ENCODE measurements at regions not wholly inside any gene's neighbourhood (a gene's known extent, or its start where the extent isn't known, plus 50 kb on each side); places are given as distances from the start of the nearest gene placed in this dataset.

DNA sequence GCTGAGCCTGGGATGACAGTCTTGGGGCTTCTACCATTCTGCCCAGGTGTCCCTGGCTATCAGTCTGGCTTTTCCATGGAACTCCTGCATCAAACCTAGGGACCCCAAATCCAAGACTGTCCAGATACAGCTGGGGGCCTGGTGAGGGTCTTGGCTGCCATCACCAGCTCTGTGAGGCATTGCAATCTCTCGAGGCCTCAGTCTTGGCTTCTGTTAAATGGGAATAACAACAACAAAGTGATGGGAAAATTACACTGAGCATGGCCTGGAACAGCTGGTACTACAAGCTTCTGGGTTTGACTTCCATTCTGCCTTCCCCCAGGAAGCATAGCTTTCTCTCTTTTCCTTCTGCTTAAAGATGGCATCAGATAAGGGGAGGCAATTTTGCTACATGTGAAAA is 50.0 kb upstream of the LCTL start:
- Histone ChIP-seq H2AFZ (ENCODE audit: low read depth, low read length) (no peak overlapping the region), H4K20me1 (ENCODE audit: insufficient read depth, low read length) (no peaks in the 10 kb centered on the region), H3K4me3 (ENCODE audit: low read length) (no peak overlapping the region), H3K4me1 (ENCODE audit: low read length) (peaks cover 17% of the 10 kb centered on the region; the same call in 1 of the 2 replicates), H3K27ac (ENCODE audit: low read length) (no peak overlapping the region), H3K9ac (ENCODE audit: low read length) (no peak overlapping the region), H3K4me2 (ENCODE audit: low read length) (no peak overlapping the region), H3K9me3 (ENCODE audit: insufficient read depth, low read length) (no peaks in the 10 kb centered on the region), H3K36me3 (replicated peaks; ENCODE audit: low read depth, low read length) (no peaks in the 10 kb centered on the region), H3K79me2 (ENCODE audit: low read length) (no peaks in the 10 kb centered on the region), H3K27me3 (ENCODE audit: low read depth, low read length) (no peaks in the 10 kb centered on the region)
- no peak for TF ChIP-seq EZH2phosphoT487 (IDR thresholded peaks at IDR 0.05; ENCODE audit: low read depth)
- TF ChIP-seq, protein P1, sequence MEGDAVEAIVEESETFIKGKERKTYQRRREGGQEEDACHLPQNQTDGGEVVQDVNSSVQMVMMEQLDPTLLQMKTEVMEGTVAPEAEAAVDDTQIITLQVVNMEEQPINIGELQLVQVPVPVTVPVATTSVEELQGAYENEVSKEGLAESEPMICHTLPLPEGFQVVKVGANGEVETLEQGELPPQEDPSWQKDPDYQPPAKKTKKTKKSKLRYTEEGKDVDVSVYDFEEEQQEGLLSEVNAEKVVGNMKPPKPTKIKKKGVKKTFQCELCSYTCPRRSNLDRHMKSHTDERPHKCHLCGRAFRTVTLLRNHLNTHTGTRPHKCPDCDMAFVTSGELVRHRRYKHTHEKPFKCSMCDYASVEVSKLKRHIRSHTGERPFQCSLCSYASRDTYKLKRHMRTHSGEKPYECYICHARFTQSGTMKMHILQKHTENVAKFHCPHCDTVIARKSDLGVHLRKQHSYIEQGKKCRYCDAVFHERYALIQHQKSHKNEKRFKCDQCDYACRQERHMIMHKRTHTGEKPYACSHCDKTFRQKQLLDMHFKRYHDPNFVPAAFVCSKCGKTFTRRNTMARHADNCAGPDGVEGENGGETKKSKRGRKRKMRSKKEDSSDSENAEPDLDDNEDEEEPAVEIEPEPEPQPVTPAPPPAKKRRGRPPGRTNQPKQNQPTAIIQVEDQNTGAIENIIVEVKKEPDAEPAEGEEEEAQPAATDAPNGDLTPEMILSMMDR (IDR thresholded peaks at IDR 0.05; ENCODE audit: low read depth, low read length), result no peak

DNA sequence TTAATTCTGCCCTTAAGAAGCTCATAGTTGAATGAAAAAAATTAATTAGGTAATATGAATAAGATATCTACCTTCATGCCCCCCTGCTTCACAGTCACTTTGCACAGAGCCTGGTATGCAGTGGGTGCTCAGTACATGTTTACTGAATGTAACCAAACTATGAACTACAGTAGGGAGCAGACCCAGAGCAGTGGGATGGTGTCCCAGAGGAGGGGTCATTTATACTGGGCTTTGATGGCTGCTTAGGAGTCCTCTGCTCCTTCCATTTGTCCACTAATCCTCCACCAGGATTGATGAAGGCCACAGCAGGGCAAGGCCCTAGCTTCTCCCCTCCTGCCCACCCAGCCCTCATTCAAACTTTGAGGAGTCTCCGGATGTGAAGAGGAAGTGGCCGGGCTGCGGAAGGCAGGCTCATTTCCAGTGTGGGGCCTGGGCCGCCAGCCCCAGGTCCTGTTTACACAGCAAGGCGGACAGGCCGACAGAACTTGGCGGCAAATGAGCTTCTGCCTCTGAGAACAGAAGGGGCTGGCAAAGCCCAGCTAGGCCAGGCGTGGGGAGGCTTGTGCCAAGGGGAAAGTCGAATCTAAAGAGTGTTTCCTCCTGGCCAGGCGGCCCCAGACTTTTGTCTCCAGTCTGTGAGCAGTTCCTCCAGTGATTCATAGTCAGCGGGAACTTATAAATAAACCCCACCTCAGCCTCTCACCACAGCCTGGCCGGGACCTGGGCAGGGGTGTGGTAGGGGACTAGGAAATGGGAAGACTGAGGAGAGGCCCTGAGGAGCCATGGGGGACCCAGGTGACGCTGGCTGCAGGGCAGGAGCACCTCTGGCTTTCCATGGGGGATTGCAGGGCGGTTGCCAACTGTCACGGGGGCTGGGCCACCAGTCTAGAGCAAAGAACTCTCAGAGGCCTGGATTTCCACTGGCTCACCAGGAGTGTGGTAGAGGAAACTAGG is 51.6 kb upstream of the LCTL start:
- Histone ChIP-seq H3K9me3 (ENCODE audit: insufficient read depth, low read length) (no peaks in the 10 kb centered on the region), H2AFZ (ENCODE audit: low read depth, low read length) (peak overlapping the region; percentile 52; the same call in 1 of the 2 replicates), H3K79me2 (ENCODE audit: low read length) (no peaks in the 10 kb centered on the region), H3K4me1 (ENCODE audit: low read length) (peaks cover 17% of the 10 kb centered on the region; the same call in 1 of the 2 replicates), H4K20me1 (ENCODE audit: insufficient read depth, low read length) (no peaks in the 10 kb centered on the region), H3K9ac (ENCODE audit: low read length) (no peak overlapping the region), H3K27ac (ENCODE audit: low read length) (no peak overlapping the region), H3K27me3 (ENCODE audit: low read depth, low read length) (no peaks in the 10 kb centered on the region), H3K4me2 (ENCODE audit: low read length) (no peak overlapping the region), H3K36me3 (replicated peaks; ENCODE audit: low read depth, low read length) (no peaks in the 10 kb centered on the region), H3K4me3 (ENCODE audit: low read length) (no peak overlapping the region)
- TF ChIP-seq, protein P1 (IDR thresholded peaks at IDR 0.05; ENCODE audit: low read depth, low read length), result no peak
- no peak for TF ChIP-seq EZH2phosphoT487 (IDR thresholded peaks at IDR 0.05; ENCODE audit: low read depth)

DNA sequence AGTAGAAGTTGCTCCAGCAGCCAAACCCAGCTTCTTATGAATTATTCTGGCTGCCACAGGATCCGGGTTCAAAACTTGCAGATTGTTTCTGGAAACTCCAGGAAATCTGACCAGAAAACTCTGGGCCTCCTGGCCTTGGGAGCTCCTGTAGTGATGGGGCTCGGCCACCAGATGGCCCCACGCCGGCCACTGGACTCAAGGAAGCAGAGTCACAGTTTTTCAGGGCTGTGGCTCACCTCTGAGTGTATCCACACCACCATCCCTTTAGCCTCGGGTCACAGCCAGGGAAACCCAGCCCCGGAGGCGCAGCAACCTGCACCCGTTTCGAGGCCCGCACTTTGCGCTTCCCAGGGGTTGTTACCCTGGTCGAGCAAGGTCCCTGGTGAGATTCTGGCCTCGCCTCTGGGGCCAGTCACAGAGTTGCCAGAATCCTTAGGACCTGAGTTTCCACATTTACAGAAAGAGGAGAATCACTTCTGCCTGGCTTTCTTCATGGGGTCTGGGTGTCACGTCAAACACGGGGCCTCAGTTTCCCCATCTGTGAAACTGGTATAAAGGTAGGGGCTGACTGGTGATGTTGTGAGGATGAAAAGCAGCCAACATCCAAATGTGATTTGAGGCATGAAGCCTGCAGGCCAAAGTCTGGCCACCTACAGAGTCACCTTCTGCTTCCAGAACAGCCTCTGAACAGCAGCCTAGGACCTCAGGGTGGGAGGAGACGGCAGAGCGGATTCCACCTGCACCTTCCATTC is 53.5 kb upstream of the LCTL start:
- no peaks in the 10 kb centered on the region for H3K79me2 ChIP-seq (ENCODE audit: low read length)
- no peaks in the 10 kb centered on the region for H3K9me3 ChIP-seq (ENCODE audit: insufficient read depth, low read length)
- no peak overlapping the region for H3K4me2 ChIP-seq (ENCODE audit: low read length)
- peaks cover 17% of the 10 kb centered on the region; the same call in 1 of the 2 replicates for H3K4me1 ChIP-seq (ENCODE audit: low read length)
- peaks cover 6% of the 10 kb centered on the region for H3K27me3 ChIP-seq (ENCODE audit: low read depth, low read length)
- H3K4me3 ChIP-seq (ENCODE audit: low read length), result no peak overlapping the region
- no peaks in the 10 kb centered on the region for H3K36me3 ChIP-seq (replicated peaks; ENCODE audit: low read depth, low read length)
- no peak for TF ChIP-seq EZH2phosphoT487 (IDR thresholded peaks at IDR 0.05; ENCODE audit: low read depth)
- TF ChIP-seq, protein P1 (IDR thresholded peaks at IDR 0.05; ENCODE audit: low read depth, low read length), result peak; percentile 89
- no peak overlapping the region for H3K27ac ChIP-seq (ENCODE audit: low read length)
- 0 out of 2 replicates have a peak overlapping the region, but pooled peaks have one; percentile 36 for H2AFZ ChIP-seq (ENCODE audit: low read depth, low read length)
- H4K20me1 ChIP-seq (ENCODE audit: insufficient read depth, low read length), result no peaks in the 10 kb centered on the region
- no peak overlapping the region for H3K9ac ChIP-seq (ENCODE audit: low read length)

DNA sequence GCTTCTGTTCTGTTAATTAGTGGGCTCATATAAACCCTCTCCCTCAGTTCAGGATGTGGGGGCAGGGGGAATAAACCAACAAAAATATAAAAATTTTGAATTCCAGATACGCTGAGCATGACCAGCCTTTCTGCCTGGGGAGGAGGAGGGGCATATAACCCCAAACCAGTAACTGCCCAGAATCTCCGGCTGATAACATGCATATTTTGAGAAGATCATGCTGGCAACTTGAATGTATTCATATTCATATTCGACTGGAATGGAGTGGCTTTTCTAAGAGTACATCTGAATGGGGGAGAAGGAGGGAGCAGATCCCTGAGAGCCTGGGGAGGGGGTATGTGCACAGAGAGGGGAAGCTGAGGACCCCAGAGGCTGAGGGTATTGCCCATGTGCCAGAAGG is 54.5 kb upstream of the LCTL start:
- Histone ChIP-seq H3K9ac (ENCODE audit: low read length) (no peak overlapping the region), H3K4me1 (ENCODE audit: low read length) (peaks cover 10% of the 10 kb centered on the region; the same call in 1 of the 2 replicates), H3K27ac (ENCODE audit: low read length) (no peak overlapping the region), H3K27me3 (ENCODE audit: low read depth, low read length) (peaks cover 6% of the 10 kb centered on the region), H3K79me2 (ENCODE audit: low read length) (no peaks in the 10 kb centered on the region), H3K9me3 (ENCODE audit: insufficient read depth, low read length) (no peaks in the 10 kb centered on the region), H4K20me1 (ENCODE audit: insufficient read depth, low read length) (no peaks in the 10 kb centered on the region), H3K4me3 (ENCODE audit: low read length) (no peak overlapping the region), H3K36me3 (replicated peaks; ENCODE audit: low read depth, low read length) (no peaks in the 10 kb centered on the region), H2AFZ (ENCODE audit: low read depth, low read length) (no peak overlapping the region), H3K4me2 (ENCODE audit: low read length) (no peak overlapping the region)
- TF ChIP-seq, protein P1 (IDR thresholded peaks at IDR 0.05; ENCODE audit: low read depth, low read length), result no peak
- no peak for TF ChIP-seq EZH2phosphoT487 (IDR thresholded peaks at IDR 0.05; ENCODE audit: low read depth)

Measured in OCI-LY3 (cell line).